ELF-1 (cell line): ENCODE measurements at regions not wholly inside any gene's neighbourhood (a gene's known extent, or its start where the extent isn't known, plus 50 kb on each side); places are given as distances from the start of the nearest gene placed in this dataset.

Experiments
- DNase-seq: peaks from one replicate; pipeline ENCODE4 v3.0.0-alpha.2; 2016; ENCODE audit warnings: low read depth, low spot score

- no peak for DNase-seq
Measured at GRCh38 chr15:94606286-94606685, 374.9 kb downstream of the MCTP2 start.

GRCh38 chr15:94607176-94607654, 375.9 kb downstream of the MCTP2 start:
- DNase-seq: no peak

GRCh38 chr15:94610069-94610468, 378.7 kb downstream of the MCTP2 start:
- no peak for DNase-seq

GRCh38 chr15:94610485-94610884, 379.1 kb downstream of the MCTP2 start:
- DNase-seq: no peak

- no peak for DNase-seq
Measured at GRCh38 chr15:94611656-94612055, 380.3 kb downstream of the MCTP2 start.

GRCh38 chr15:94615688-94616087, 384.3 kb downstream of the MCTP2 start:
- DNase-seq: no peak

GRCh38 chr15:94620632-94621031, 389.3 kb downstream of the MCTP2 start:
- DNase-seq: no peak

GRCh38 chr15:94621736-94622135, 390.4 kb downstream of the MCTP2 start:
- no peak for DNase-seq

GRCh38 chr15:94626949-94627348, 395.6 kb downstream of the MCTP2 start:
- no peak for DNase-seq

GRCh38 chr15:94631608-94632007, 400.2 kb downstream of the MCTP2 start:
- DNase-seq: no peak

GRCh38 chr15:94638183-94638582, 406.8 kb downstream of the MCTP2 start:
- DNase-seq: no peak

GRCh38 chr15:94639701-94640100, 408.3 kb downstream of the MCTP2 start:
- no peak for DNase-seq

- DNase-seq: no peak
Measured at GRCh38 chr15:94644433-94644832, 413.1 kb downstream of the MCTP2 start.

GRCh38 chr15:94653071-94653470, 421.7 kb downstream of the MCTP2 start:
- no peak for DNase-seq

GRCh38 chr15:94655249-94655880, 424.0 kb downstream of the MCTP2 start:
- no peak for DNase-seq

- no peak for DNase-seq
Measured at GRCh38 chr15:94665676-94666441, 434.5 kb downstream of the MCTP2 start.

- DNase-seq: peak; percentile 3
Measured at GRCh38 chr15:94666553-94666952, 435.2 kb downstream of the MCTP2 start.

- DNase-seq: no peak
Measured at GRCh38 chr15:94667109-94667508, 435.7 kb downstream of the MCTP2 start.

GRCh38 chr15:94670438-94671034, 439.2 kb downstream of the MCTP2 start:
- DNase-seq: no peak

GRCh38 chr15:94671858-94672532, 440.6 kb downstream of the MCTP2 start:
- DNase-seq: peak; percentile 70

- no peak for DNase-seq
Measured at GRCh38 chr15:94673801-94674200, 442.4 kb downstream of the MCTP2 start.

- no peak for DNase-seq
Measured at GRCh38 chr15:94674296-94674695, 442.9 kb downstream of the MCTP2 start.
